Hematopoietic multipotent progenitor cell treated with erythropoietin and hydrocortisone succinate and interleukin-3 and kit ligand, for 6 days (in vitro differentiated cells): ENCODE measurements at regions not wholly inside any gene's neighbourhood (a gene's known extent, or its start where the extent isn't known, plus 50 kb on each side); places are given as distances from the start of the nearest gene placed in this dataset.

Experiments used
- DNase-seq: peaks from one replicate; pipeline ENCODE4 v3.0.0-alpha.2; 2015

- no peak for DNase-seq
Measured at GRCh38 chr2:34025196-34025595, 426.1 kb upstream of the FAM98A start.

- peak; percentile 59 for DNase-seq
Measured at GRCh38 chr2:34012715-34013302, 413.7 kb upstream of the FAM98A start.

- DNase-seq: no peak
Measured at GRCh38 chr2:34011684-34012083, 412.6 kb upstream of the FAM98A start.

DNA sequence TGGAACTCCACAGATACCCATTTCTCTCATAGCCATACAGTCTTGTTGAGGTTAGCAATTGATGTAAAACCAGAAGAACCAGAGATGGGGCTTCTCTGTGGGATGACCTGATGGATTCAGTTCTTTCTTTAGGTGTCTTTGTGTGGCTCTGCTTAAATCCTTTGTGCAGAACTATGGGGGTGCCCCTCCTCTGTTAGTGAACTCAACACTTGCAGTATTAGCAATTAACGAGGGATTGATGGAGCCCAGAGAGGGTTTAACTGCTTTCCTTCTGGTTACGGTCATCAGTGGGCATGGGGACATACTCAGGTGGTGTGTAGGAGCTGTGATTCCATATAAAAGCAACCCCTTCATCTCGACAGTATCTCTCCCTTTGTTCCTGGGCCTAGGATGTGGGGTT lies 406.8 kb upstream of the FAM98A start:
- DNase-seq: no peak

- no peak for DNase-seq
Measured at GRCh38 chr2:34004936-34005335, 405.8 kb upstream of the FAM98A start.

GRCh38 chr2:34003795-34004194 lies 404.7 kb upstream of the FAM98A start:
- DNase-seq: peak; percentile 4

DNA sequence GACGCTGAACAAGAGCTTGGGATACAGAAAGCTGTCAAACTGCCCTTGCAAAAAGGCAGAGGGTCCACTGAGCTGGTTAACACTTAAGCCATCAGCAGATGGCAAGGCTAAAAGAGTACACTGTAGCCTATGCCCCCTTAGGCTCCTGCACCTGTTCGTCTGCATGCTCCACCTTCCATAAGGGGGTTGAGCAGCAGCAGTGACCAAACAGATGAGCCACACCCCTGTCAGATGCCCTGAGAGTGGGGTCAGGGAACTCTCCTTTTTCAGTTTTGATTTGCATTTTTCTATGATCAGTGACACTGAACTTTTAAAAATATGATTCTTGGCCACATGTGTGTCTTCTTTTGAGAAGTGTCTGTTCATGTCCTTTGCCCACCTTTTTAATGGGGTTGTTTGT lies 402.5 kb upstream of the FAM98A start:
- no peak for DNase-seq

DNA sequence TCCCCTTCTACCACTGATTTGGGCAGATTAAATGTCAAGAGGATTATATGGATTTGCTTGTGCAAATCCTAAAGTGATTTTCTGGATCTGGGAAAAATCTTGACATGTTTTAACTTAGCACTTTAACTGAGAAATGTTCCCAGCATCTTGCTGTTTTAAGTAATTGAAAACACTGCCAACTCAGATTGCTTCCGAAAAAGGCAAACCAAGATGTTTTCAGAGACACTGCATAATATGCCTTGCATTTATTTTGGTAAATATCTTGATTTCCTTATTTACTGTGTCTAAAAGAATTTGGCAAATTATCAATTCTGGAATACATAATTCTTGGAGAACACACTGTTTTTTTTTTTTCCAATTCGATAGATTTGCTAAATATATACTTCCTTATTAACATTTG lies 385.0 kb upstream of the FAM98A start:
- DNase-seq: no peak

GRCh38 chr2:33978471-33978870 lies 379.4 kb upstream of the FAM98A start:
- DNase-seq: no peak

DNA sequence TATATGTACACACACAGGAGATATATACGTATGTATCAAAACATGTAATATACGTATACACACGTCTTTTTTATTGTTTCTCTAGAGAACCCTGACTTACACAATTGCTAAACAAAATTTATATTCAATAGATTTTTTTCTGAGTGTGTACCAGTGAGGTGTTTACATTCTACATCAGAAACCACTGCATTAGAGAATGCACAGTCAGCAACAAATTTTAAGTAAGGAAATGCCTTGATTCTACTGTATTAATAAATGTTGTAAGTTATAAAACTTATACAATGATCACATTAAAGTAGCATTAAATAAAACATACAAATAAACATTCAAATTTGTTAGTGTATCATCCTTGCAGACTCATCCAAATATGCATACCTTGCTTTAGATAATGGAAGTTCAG lies 376.4 kb upstream of the FAM98A start:
- no peak for DNase-seq

DNA sequence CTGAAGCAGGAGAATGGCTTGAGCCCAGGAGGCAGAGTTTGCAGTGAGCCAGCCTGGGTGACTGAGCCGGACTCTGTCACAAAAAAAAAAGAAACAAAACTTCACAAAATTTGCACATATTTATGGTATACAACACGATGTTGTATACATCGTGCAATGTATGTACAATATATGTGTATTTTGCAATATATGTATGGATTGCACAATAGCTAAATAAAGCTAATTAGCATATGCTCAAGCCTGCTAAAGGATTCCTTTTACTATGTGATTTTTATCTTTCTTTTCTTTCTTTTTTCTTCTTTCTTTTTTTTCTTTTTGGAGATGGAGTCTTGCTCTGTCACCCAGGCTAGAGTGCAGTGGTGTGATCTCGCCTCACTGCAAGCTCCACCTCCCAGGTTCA lies 368.0 kb upstream of the FAM98A start:
- no peak for DNase-seq

DNA sequence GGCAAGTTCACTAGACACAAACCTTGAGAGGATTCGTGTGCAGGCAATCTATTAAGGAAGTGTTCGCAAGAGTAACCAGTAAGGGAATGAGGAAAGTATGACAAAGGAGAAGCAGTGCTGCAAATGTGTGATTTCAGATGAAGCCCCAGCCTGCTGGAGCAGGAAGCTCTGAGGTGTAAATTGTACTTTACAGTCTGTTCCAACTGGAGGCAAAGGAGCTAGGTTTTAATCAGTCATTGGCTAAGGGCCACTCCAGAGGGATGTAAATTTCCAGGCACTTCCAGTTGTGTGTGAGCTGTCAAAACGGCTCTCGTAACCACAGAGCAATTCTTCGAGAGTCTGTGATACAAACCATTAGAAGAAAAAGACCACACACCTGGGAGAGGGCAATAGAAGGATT lies 359.5 kb upstream of the FAM98A start:
- DNase-seq: no peak

DNA sequence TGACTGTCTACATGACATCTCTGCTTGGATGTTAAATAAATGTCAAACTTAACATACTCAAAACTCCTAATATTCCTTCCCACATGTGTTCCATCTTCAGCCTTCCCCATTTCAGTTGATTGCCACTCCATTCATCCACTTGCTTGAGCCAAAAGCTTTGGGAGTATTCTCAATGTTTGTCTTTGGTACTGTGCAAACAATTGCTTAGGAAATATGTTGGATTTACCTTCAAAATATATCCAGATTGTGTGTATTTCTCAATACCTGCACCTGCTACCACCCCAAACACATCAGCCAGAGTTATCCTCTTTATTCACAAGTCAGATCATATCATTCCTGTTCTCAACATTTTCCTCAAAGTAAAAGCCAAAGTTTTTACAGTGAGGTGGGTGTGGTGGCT lies 350.3 kb upstream of the FAM98A start:
- DNase-seq: no peak

DNA sequence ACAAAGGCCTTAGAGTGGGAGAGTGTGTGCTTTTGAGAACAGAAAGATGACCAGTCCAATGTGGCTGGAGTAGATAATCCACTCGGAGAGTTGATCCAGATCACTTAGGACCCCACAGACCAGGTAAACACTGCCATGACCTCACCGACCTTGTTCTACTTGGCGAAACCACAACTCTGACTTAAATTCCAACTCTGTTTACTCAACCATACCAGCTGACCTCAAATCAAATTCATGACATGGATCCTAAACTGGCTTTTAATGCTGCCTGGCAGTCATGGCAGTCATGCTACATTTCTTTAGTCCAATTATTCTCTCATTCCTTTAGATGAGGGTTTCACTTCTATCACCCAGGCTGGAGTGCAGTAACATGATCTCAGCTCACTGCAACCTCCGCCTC lies 347.1 kb upstream of the FAM98A start:
- DNase-seq: no peak

- no peak for DNase-seq
Measured at GRCh38 chr2:33933203-33933602, 334.1 kb upstream of the FAM98A start.

DNA sequence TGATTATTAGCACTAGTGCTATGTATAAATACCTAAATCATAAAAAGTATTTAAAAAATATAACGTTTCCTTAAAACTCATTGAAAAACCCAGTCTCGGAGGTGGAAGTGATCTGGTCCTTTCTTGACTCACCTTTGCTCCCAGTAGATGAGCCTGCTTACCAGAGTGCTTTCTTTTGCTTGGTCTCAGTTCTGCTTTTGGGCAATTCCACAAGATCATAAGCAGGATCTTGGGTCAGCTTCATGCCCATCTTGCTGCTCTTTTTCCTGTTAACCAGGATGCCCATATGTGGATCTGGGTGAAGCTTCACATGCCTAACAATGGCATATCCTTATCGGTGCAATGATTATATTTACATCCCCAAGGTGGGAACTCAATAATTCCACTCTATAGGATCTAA lies 332.1 kb upstream of the FAM98A start:
- DNase-seq: no peak

DNA sequence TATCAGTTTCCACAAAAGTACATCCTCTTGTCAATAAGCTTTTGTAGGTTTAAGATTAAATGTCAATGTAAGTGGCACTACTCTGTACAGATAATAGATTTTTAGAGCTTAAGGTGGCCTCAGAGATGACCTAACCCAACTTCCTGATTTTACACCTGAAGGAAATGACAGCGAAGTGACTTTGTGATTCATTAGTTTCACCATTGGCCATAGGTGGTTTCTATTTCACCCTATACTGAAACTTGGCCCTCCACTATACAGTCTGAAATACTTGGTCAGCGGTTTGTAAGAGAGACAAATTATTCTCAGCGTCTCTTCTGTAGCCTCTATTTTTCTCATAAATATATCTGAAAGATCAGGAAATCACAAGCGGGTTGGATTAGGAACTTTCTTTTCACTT lies 330.4 kb upstream of the FAM98A start:
- no peak for DNase-seq

GRCh38 chr2:33927756-33928155 lies 328.7 kb upstream of the FAM98A start:
- DNase-seq: no peak

- DNase-seq: no peak
Measured at GRCh38 chr2:33925311-33925710, 326.2 kb upstream of the FAM98A start.

DNA sequence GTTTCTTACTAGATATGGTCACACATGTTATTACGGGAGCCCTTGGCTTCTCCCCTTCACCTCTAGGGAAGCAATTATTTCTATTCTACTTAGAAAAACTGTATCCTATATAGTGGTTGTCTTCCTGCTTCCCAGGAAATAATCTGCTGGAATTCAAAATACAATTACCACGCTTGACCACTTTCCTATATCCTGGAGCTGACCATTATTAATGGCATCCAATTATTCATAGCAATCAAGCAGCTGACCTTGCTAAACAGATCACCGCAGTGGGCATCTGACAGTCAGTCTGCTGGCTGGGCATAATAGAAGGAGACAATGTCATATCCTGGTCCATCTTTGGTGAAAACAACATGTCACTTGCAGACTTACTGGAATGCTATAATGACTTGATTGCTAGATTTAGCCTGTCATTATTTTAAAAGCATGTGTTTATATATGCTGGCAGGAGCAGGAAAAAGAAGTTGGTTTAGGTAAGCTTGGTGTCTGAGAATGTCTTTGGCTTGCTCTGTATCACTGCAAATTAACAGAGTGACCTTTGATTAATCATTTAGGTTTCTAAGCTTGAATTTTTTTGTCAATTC lies 325.6 kb upstream of the FAM98A start:
- no peak for DNase-seq

DNA sequence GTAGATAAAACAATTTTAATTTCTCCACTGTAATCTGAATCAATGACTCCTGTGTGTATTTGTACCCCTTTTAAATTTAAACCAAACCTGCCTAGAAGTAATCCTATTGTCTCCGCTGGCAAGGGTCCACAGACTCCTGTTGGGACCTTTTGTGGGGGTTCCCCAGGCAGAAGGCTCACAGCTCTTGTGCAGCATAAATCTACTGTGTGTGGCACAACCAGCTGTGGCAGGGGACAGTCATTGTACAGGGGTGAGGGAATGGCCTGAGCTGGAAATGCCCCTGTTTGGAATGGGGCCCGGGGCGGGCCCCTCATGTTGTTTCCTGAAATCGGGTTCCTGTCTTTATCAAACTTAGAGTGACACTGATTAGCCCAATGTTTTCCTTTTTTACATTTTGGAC lies 318.2 kb upstream of the FAM98A start:
- DNase-seq: no peak

- DNase-seq: no peak
Measured at GRCh38 chr2:33913071-33913616, 314.0 kb upstream of the FAM98A start.

DNA sequence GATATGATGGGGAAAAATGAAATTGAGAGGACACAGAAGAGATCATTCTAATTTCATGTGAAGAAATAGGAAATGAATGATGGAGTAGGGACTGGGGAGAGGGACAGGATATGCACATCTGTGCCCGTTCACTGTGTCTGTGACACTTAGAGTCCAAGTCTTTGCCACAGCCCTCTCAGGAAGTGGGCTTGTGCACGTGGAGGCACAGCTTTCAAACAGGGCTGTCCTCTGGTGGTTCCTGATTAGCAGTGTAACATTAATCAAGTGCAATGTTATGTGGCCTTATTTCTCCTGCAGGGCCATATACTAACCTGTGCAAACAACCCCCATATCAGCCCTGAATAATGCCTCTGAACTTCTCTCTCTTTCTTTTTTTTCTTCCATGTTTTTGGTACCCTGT lies 312.2 kb upstream of the FAM98A start:
- DNase-seq: no peak

DNA sequence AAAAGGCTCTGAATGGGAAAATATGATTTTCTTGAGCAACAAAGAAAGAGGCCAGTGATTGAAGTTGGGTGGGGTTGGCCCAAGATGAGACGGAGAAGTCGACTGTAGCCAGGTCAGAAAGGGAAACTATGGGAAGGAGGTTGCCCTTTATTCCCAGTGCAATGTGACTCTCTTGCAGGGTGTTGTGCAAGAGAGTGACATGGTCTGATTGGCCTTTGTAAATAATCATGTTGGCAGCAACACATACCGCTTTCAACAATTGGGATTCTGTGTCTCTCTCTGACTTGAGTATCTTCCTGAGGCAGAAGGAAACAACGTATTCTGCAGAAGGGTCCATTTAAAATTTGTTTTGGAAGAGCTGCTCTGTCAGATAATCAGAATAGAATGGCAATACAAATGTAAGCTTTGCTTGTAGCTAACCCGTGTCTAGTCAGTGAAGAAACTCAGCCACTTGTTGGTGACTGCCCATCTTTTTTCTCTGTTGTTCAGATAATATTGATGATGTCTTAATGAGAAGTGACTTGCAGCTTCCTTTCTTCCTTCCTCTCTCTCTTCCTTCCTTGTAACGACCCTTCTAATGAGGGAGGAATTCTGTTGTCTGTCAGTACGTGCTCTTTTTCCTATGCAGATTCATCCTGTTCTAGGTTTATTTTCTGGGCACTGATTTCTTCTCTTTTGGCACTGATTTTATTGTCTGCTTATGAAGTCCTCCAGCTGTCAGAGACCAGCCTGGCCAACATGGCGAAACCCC lies 311.0 kb upstream of the FAM98A start:
- no peak for DNase-seq
